Neural progenitor cell (in vitro differentiated cells): ENCODE measurements at regions not wholly inside any gene's neighbourhood (a gene's known extent, or its start where the extent isn't known, plus 50 kb on each side); places are given as distances from the start of the nearest gene placed in this dataset.

Experiments used
- DNase-seq: peaks from one replicate; pipeline ENCODE4 v3.0.0-alpha.2; 2016; ENCODE audit warnings: low spot score
- H2AFZ ChIP-seq: fragments of 200-600 bp; sonication (generic); replicated peaks from 2 replicates; pipeline ENCODE4 v1.6.1; 2016; ENCODE audit warnings: antibody characterized with exemption
- H3F3A ChIP-seq: fragments of 200-600 bp; sonication (generic); 2 replicates; pipeline ENCODE4 v1.6.1; 2016; ENCODE audit warnings: antibody characterized with exemption, low read depth
- H3K27ac ChIP-seq: fragments of 200-600 bp; sonication (generic); 2 replicates; pipeline ENCODE4 v1.5.1; 2016; ENCODE audit warnings: mild to moderate bottlenecking
- H3K27me3 ChIP-seq: fragments of 200-600 bp; sonication (generic); 2 replicates; pipeline ENCODE4 v1.6.1; 2016; ENCODE audit warnings: mild to moderate bottlenecking, moderate library complexity
- H3K36me3 ChIP-seq: fragments of 200-600 bp; sonication (generic); 2 replicates; pipeline ENCODE4 v1.5.1; 2016
- H3K4me1 ChIP-seq: fragments of 200-600 bp; sonication (generic); 2 replicates; pipeline ENCODE4 v1.6.1; 2016; ENCODE audit warnings: mixed run types
- H3K4me2 ChIP-seq: fragments of 200-600 bp; sonication (generic); 2 replicates; pipeline ENCODE4 v1.6.1; 2016
- H3K4me3 ChIP-seq: fragments of 200-600 bp; sonication (generic); 2 replicates; pipeline ENCODE4 v1.5.1; 2016
- H3K79me2 ChIP-seq: fragments of 200-600 bp; sonication (generic); 2 replicates; pipeline ENCODE4 v1.6.1; 2016; ENCODE audit warnings: low read depth
- H3K9ac ChIP-seq: fragments of 200-600 bp; sonication (generic); 2 replicates; pipeline ENCODE4 v1.6.1; 2016
- H3K9me3 ChIP-seq: fragments of 200-600 bp; sonication (generic); 2 replicates; pipeline ENCODE4 v1.5.1; 2016; ENCODE audit warnings: low read depth
- H4K20me1 ChIP-seq: fragments of 200-600 bp; sonication (generic); 2 replicates; pipeline ENCODE4 v1.6.1; 2016; ENCODE audit warnings: low read depth
- H3K27ac Mint-ChIP-seq: 3 replicates; pipeline ENCODE4 v1.8.0; 2021; ENCODE audit warnings: mixed read lengths
- H3K27me3 Mint-ChIP-seq: 2 replicates; pipeline ENCODE4 v1.8.0; 2022; ENCODE audit warnings: low read depth, mild to moderate bottlenecking, inconsistent platforms, moderate library complexity, mixed read lengths; ENCODE audit not compliant: insufficient read depth
- H3K36me3 Mint-ChIP-seq: 3 replicates; pipeline ENCODE4 v1.8.0; 2021; ENCODE audit warnings: mixed read lengths
- H3K4me1 Mint-ChIP-seq: 3 replicates; pipeline ENCODE4 v1.8.0; 2021; ENCODE audit warnings: mixed read lengths
- H3K4me3 Mint-ChIP-seq: 3 replicates; pipeline ENCODE4 v1.8.0; 2021; ENCODE audit warnings: mild to moderate bottlenecking, moderate library complexity, mixed read lengths
- H3K9me3 Mint-ChIP-seq: 3 replicates; pipeline ENCODE4 v1.8.0; 2020; ENCODE audit warnings: mixed read lengths
- EZH2 ChIP-seq: fragments of 200-600 bp; sonication (generic); IDR thresholded peaks from 2 replicates; pipeline ENCODE4 v1.6.1; 2017; ENCODE audit warnings: antibody characterized with exemption, mild to moderate bottlenecking, moderate library complexity
- EZH2phosphoT487 ChIP-seq: fragments of 200-600 bp; sonication (generic); IDR thresholded peaks from 2 replicates; pipeline ENCODE4 v1.6.1; 2017; ENCODE audit warnings: antibody characterized with exemption
- TF ChIP-seq, protein P1 (sequence below): fragments of 200-600 bp; sonication (generic); IDR thresholded peaks from 2 replicates; pipeline ENCODE4 v1.5.1; 2017; ENCODE audit warnings: antibody characterized with exemption, mild to moderate bottlenecking

DNA sequence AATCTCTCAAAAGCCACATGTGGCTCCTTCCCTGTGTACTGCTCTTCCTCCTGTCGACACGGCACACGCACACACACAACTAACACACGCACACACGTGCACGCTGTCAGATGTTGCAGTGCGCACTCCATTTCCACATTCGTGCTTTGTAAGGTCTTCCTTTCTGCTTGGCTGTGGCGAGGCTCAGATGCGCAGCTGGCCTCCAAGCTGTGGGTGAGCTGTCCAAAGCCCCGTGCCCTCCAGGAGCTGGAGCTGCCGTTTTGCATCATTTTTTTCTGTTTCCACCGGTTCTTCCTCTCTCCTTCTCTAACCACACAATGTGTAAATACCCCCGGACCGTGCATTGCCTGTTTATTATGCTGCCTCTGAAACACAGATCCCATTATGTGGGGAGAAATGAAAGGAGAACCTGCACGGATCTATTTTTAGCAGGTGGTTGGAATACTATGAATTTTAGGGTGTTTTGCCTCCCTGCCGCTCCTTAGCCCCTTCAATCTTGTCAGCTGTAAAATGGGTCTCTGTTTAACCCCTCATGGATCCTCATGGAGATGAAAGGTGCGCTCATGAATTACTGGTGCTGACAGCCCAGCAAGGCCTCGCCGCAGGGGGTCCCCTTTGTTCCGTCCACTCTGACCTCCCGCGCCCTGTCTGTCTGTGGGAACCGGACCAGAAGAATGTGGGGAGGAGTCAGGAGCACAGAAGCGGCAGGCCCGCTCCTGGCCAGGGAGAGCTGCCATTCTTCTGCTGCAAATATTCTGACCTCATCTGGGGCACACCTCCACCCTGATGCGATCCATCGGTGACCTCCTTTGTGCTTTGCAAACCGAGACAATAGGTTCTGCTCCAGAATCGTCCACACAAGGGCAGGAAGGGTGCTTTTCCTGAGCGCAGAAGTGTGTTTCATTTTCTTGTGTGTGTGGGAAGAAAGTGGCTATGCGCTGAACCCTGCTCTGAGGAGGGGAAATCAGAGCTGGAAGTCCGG lies 137.7 kb downstream of the SOX1 start:
- peak overlapping the region; percentile 98 for H3K27ac Mint-ChIP-seq
- DNase-seq: peak; percentile 84
- H3K4me3 ChIP-seq: peak overlapping the region; percentile 34
- H3K36me3 Mint-ChIP-seq: no peaks in the 10 kb centered on the region
- H4K20me1 ChIP-seq: no peaks in the 10 kb centered on the region
- H3K9me3 ChIP-seq: no peaks in the 10 kb centered on the region
- peaks cover 81% of the 10 kb centered on the region for H3K4me1 Mint-ChIP-seq
- H3K9ac ChIP-seq: no peak overlapping the region
- H3F3A ChIP-seq: peaks cover 53% of the 10 kb centered on the region
- H3K27me3 Mint-ChIP-seq: peaks cover 15% of the 10 kb centered on the region
- H3K4me2 ChIP-seq: peak overlapping the region; percentile 71
- peaks cover 12% of the 10 kb centered on the region for H3K27me3 ChIP-seq
- H3K36me3 ChIP-seq: no peaks in the 10 kb centered on the region
- H3K9me3 Mint-ChIP-seq: peaks cover 3% of the 10 kb centered on the region
- H2AFZ ChIP-seq: no peak overlapping the region
- no peaks in the 10 kb centered on the region for H3K79me2 ChIP-seq
- peak overlapping the region; percentile 79 for H3K27ac ChIP-seq
- peak overlapping the region; percentile 80 for H3K4me3 Mint-ChIP-seq
- TF ChIP-seq EZH2 (no peak), EZH2phosphoT487 (no peak)
- TF ChIP-seq, protein P1, sequence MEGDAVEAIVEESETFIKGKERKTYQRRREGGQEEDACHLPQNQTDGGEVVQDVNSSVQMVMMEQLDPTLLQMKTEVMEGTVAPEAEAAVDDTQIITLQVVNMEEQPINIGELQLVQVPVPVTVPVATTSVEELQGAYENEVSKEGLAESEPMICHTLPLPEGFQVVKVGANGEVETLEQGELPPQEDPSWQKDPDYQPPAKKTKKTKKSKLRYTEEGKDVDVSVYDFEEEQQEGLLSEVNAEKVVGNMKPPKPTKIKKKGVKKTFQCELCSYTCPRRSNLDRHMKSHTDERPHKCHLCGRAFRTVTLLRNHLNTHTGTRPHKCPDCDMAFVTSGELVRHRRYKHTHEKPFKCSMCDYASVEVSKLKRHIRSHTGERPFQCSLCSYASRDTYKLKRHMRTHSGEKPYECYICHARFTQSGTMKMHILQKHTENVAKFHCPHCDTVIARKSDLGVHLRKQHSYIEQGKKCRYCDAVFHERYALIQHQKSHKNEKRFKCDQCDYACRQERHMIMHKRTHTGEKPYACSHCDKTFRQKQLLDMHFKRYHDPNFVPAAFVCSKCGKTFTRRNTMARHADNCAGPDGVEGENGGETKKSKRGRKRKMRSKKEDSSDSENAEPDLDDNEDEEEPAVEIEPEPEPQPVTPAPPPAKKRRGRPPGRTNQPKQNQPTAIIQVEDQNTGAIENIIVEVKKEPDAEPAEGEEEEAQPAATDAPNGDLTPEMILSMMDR: no peak
- H3K4me1 ChIP-seq: peaks cover 57% of the 10 kb centered on the region

DNA sequence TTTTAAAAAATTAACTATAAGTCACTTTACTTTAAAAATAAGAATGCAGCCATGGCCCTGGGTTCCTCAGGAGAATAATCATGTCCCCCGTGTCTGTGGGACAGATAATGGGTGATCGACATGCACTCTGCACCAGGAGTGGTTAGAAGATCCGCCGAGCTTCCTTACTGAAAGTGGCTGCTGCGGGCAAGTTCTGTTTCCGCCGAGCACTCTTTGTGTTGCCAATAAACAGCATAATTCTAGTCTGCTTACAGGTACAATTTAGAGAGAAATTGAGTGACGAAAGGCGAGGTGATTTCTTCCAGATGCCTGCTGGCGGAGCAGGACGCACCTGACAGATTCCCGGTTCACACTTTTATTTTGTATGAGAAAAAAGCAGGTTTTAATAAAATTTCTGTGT lies 139.0 kb downstream of the SOX1 start:
- Histone ChIP-seq H3K4me2 (peak overlapping the region; percentile 71), H3K36me3 (no peaks in the 10 kb centered on the region), H3K9me3 (no peaks in the 10 kb centered on the region), H3F3A (peaks cover 55% of the 10 kb centered on the region), H3K27ac (no peak overlapping the region), H3K4me1 (peaks cover 66% of the 10 kb centered on the region), H3K9ac (no peak overlapping the region), H3K4me3 (peak overlapping the region; percentile 34), H4K20me1 (no peaks in the 10 kb centered on the region), H2AFZ (no peak overlapping the region), H3K27me3 (peaks cover 12% of the 10 kb centered on the region), H3K79me2 (no peaks in the 10 kb centered on the region)
- Mint-ChIP-seq H3K4me1 (peaks cover 85% of the 10 kb centered on the region), H3K4me3 (peak overlapping the region; percentile 79), H3K27me3 (peaks cover 15% of the 10 kb centered on the region), H3K9me3 (peaks cover 3% of the 10 kb centered on the region), H3K36me3 (no peaks in the 10 kb centered on the region), H3K27ac (peak overlapping the region; percentile 97)
- TF ChIP-seq EZH2phosphoT487: no peak
- TF ChIP-seq EZH2: no peak
- TF ChIP-seq, protein P1: no peak
- no peak for DNase-seq

DNA sequence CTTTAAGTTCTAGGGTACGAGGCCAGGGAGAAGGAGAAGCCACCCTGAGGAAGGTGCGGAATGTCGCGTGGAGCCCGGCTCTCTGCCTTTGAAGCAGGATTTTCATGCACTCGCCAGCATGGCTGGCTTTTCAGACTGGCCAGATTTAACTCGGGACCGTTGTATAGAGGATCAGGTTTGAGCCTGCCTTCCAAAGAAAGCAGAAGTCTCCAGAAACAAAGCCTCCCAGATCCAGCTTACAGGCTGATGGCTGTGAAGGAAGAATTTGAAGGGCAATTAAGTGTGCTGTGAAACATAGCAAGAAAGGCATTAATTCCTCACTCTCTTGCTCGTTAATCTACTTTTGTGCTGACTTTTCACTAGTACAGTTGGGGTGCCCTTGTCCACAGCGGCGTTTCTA lies 140.2 kb downstream of the SOX1 start:
- H3K9ac ChIP-seq: no peak overlapping the region
- Mint-ChIP-seq H3K27me3 (peaks cover 13% of the 10 kb centered on the region), H3K4me1 (peaks cover 90% of the 10 kb centered on the region), H3K4me3 (no peak overlapping the region), H3K27ac (peak overlapping the region; percentile 97), H3K36me3 (no peaks in the 10 kb centered on the region), H3K9me3 (peaks cover 3% of the 10 kb centered on the region)
- no peak overlapping the region for H2AFZ ChIP-seq
- TF ChIP-seq, protein P1: no peak
- peak; percentile 33 for TF ChIP-seq EZH2phosphoT487
- H3F3A ChIP-seq: peaks cover 65% of the 10 kb centered on the region
- no peaks in the 10 kb centered on the region for H4K20me1 ChIP-seq
- peak overlapping the region; percentile 71 for H3K4me2 ChIP-seq
- peak overlapping the region; percentile 81 for H3K27ac ChIP-seq
- H3K79me2 ChIP-seq: no peaks in the 10 kb centered on the region
- peaks cover 12% of the 10 kb centered on the region for H3K27me3 ChIP-seq
- peaks cover 74% of the 10 kb centered on the region for H3K4me1 ChIP-seq
- H3K9me3 ChIP-seq: no peaks in the 10 kb centered on the region
- H3K36me3 ChIP-seq: no peaks in the 10 kb centered on the region
- DNase-seq: peak; percentile 91
- H3K4me3 ChIP-seq: no peak overlapping the region
